OCI-LY7 (cell line): ENCODE measurements at regions not wholly inside any gene's neighbourhood (a gene's known extent, or its start where the extent isn't known, plus 50 kb on each side); places are given as distances from the start of the nearest gene placed in this dataset.

Source experiments
- CTCF ChIP-seq: fragments of 200-600 bp; sonication (generic); conservative IDR thresholded peaks from 2 replicates; pipeline ENCODE4 v1.5.1; 2014; ENCODE audit warnings: mild to moderate bottlenecking, antibody characterized with exemption, low read length, moderate library complexity, mixed read lengths
- EZH2phosphoT487 ChIP-seq: fragments of 200-600 bp; sonication (generic); IDR thresholded peaks from 2 replicates; pipeline ENCODE4 v1.6.1; 2018; ENCODE audit warnings: low read depth, borderline replicate concordance, mild to moderate bottlenecking, mixed run types, antibody characterized with exemption, low read length, moderate library complexity, mixed read lengths

GRCh38 chr13:24563087-24563486 is 50.5 kb upstream of the PARP4 start:
- TF ChIP-seq CTCF (no peak), EZH2phosphoT487 (no peak)
